Epidermal melanocyte (primary cell): ENCODE measurements at regions not wholly inside any gene's neighbourhood (a gene's known extent, or its start where the extent isn't known, plus 50 kb on each side); places are given as distances from the start of the nearest gene placed in this dataset.
"Not testable (repeated sequence)": the region's sequence is repeated elsewhere in the genome, so short reads cannot be mapped to it uniquely, and the experiment has no call there.

Experiments
- DNase-seq: peaks from one replicate; pipeline ENCODE4 v3.0.0; 2011; ENCODE audit warnings: low spot score; ENCODE audit not compliant: insufficient read length

DNA sequence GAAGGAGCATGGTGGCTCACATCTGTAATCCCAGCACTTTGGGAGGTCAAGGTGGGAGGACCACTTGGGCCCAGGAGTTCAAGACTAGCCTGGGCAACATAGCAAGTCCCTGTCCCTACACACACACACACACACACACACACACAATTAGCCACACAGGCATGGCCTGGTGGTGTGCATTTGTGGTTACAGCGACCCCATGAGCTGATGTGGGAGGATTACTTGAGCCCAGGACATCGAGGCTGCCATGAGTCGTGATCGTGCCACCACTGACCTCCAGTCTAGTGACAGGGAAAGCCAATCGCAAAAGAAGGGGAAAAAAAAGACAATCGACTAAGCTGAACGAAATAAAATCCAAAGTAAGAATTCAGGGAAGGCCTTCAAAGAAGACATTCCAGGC lies 67.9 kb downstream of the TBX3 start:
- DNase-seq, result no peak

DNA sequence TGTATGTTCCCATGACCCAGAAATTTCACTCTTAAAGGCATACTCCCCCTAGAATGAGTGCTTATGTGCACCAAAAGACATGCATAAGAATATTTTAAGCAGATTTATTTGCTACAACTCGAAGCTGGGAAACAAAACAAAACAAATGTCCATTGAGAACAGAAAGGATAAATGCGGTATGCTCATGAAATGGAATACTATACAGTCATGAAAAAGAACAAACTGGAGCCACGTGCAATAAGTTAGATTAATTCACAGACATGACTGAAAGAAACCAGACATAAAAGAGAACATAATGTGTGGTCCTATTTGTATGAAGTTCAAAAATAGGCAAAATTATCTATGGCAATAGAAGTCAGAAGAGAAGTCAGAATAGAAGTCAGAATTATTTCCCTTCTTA lies 69.9 kb downstream of the TBX3 start:
- no peak for DNase-seq

DNA sequence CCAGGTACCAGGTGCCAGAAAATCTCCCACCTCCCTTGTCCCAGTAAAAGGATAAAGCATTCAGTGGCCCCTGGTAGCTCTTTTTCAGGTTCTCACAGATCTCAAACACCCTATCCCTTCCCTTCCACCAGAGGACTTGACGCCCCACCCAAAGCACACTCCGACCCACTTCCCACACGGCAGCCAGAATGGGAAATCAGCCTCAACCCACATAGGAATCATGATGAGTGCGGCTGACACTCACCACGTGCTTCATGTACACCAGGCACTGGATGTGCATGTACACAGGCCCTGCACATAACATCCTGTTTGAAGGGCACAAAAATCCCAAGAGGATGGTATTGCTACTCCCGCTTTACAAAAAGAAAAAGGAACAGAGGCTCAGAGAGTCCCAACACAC lies 71.9 kb downstream of the TBX3 start:
- no peak for DNase-seq

DNA sequence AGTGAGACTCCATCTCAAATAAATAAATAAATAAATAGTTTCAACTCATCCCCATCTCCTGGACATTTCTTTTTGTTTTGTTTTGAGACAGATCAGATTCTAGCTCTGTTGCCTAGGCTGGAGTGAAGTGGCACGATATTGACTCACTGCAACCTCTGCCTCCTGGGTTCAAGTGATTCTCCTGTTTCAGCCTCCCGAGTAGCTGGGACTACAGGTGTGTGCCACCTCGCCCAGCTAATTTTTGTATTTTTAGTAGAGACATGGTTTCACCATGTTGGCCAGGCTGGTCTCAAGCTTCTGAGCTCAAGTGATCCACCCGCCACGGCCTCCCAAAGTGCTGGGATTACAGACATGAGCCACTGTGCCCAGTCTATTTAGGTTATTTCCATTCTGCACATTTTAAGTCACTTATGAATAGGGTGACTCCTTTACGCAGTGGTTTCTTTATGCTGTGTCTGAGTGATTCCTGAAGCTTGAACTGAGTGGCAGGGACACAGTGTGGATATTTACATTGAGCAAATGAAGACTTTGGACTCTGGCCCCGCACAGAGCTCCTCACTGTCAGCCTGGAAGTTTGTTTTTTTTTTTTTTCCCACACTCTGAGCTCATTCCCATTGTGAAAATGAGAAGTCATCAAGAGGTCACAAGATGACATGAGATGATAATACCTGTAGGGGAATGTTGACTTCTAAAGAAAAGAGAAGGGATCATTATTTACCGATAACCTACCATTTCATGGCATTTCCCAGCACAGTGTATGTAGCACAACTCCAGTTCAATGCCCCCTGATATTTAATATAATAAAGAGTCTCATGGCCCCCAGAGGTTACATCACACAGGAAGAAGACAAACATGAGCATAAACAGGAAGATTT lies 72.6 kb downstream of the TBX3 start:
- DNase-seq, result no peak

DNA sequence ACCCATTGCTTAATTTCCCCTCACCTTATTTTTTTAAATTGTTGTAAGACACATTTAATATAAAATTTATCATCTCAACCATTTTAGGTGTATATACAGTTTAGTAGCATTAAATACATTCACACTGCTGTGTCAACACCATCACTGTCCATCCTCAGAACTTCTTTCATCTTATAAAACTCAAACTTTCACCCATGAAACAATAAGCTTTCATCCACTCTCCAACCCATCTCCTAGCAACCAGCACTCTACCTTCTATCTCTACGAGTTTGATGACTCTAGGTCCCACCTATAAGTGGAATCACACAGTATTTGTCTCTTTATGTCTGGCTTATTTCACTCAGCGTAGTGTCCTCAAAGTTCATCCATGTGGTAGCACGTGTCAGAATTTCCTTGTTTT lies 75.5 kb downstream of the TBX3 start:
- DNase-seq, result no peak

DNA sequence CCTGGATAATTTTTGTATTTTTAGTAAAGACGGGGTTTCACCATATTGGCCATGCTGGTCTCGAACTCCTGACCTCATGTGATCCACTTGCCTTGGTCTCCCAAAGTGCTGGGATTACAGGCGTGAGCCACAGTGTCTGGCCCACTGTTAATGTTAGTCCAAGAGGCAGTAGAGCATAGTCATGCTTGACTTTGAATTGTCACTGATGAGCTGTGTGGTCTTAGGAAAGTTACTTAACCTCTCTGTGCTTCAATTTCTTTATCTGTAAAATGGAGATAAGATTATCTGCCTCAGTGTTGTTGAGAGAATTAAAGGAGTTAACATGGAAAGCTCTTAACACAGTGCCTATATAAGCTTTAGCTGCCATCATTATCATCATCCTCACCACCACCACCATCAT lies 78.1 kb downstream of the TBX3 start:
- no peak for DNase-seq

DNA sequence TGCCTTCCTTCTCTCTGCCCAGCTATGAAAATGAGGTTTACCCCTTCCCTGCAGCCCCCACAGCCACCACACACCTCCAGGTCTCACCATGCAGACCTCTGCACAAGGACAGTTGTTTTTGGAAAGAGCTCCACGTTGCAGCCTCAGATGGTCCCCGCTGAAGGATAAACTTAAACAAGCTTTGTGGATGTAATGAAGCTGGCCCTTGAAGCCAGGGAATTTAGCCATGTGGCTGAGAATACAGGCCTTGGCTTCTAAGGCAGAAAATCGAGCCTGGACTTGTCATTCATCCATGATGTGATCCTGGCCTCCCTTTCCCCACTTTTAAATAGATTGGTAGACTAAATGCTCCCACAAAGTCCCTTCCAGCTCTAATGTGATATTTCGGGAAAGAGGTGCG lies 79.4 kb downstream of the TBX3 start:
- no peak for DNase-seq

DNA sequence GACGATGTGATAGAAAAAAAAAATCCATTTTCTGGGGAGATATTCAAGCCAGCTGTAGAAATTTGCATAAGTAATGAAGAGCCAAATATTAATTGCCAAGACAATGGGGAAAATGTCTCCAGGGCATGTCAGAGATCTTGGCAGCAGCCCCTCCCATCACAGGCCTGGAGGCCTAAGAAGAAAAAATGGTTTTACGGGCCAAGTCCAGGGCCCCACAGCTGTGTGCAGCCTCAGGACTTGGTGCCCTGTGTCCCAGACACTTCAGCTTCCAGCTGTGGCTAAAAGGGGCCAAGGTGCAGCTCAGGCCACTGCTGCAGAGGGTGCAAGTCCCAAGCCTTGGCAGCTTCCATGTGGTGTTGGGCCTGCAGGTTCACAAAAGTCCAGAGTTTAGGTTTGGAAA lies 83.4 kb downstream of the TBX3 start:
- DNase-seq, result not testable (repeated sequence)

DNA sequence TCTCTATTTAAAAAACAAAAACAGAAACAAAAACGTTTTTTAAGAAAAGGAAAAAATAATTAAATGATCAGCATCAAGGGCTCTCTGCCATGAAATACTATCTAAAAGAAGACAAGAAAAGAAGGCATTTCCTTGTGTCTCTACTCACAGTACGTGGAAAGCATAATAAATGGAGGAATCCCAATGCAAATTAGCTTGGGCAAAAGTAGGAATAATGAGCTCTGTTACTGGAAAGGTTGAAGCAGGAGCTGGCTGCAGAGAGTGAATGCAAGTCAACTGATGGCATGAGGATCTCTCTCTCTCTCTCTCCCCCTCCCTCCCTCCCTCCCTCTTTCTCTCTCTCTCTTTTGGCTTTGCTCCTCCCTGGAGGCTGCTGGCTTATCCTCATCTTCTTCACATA lies 85.9 kb downstream of the TBX3 start:
- DNase-seq, result no peak

DNA sequence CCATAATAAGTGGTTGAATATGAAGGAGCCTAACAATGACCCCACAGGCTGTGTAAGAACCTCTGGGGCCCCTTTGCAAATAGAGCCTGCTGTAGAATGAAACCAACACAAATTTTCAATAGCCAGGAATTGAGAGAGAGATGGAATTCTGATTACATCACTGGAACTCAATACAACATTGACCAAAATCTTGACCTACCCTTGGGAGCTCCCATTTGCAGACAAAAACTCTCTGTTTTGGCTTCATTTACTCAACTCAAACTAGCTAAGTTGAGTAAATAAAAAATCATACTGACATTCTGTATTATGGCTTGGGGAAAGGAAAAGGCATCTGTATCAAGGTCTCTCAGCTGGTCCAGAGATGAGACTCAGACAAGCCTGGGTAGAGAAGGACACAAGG lies 91.0 kb downstream of the TBX3 start:
- no peak for DNase-seq

DNA sequence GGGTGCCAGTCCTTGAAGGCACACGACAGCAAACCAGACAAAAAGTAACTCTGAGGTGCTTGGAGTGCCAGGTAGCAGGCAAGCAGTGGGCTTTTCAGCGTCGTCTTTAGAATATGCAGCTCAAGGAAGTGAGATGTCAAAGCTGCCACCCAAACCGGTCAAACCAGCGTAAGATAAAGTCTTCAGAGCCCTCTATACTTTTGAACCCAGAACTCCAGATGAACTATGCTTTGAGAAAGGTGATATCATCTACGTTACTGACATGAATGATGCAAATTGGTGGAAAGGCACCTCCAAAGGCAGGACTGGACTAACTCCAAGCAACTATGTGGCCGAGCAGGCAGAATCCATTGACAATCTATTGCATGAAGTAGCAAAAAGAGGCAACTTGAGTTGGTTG lies 95.9 kb downstream of the TBX3 start:
- no peak for DNase-seq

DNA sequence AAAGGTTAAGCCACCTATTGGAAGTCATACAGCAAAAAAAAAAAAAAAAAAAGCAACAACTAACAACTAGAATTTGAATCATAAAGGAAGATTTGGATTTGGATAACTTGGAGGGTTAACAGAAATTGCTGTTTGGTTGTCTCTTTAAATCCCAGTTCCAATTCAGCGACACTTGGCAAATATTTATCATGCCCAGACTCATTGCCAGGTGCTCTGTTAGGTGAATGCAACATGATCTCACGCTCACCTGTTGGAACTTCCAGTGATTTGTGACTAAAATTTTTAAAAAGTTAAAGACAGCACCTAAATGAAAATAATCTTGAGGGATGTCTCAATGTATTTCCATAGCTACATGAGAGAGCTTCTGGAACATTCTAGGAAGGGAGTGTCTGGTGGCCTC lies 103.7 kb downstream of the TBX3 start:
- no peak for DNase-seq

DNA sequence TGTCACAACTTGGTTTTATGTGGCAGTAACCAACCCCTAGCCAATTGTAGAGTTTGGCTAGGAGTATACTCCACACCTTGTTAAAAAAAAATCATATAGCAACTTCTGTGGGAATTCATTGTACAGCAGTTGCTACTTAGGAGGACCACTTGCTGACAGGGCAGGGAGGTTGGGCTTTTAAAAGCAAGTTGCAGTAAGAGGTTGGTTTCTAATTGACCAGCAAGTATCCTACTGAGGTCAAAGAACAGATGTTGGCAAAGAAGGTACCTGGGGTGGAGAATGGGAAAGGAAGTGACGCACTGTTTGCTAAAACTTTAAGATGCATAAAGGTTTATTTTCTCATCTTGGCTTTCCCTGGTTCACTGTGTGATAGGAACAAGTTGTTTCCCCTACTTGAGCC lies 104.6 kb downstream of the TBX3 start:
- no peak for DNase-seq

DNA sequence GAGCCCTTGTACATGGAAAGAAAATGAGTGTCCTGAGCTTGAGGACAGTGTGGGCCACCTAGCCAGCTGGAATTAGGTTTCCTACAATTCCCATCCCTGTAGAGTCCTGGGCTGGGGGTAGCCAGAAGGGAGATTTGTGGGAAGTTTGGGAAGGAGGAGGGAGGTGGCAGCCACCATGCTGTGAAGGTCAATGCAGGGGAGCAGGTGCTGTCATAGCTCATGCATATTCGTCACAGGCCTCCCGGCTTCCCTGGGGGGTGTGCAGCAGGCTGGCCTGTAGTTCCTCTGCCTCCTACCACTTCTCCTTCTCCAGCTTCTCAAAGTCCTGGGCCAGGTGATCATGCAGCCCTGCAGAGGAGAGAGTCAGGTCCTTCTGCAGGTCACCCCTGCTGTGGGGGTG lies 121.3 kb downstream of the TBX3 start:
- no peak for DNase-seq

DNA sequence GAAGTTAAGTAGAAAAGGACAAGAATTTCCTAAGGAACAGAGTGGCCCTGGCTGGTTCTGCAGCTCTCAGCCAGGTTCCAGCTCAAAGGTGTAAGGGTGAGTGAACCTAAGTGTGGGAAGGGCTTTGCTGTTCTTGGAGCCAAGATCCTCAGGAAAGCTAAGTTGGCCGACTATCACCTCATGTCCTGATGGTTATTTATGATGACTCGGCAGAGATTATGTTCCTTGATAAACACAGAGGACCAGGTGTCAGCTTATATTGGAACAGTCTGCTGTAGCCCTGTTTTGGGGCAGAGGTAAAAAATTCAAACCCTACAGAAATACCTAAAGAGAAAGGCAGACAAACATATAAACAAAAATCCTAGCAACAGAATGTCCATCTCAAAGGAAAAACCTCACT lies 128.5 kb downstream of the TBX3 start:
- no peak for DNase-seq

DNA sequence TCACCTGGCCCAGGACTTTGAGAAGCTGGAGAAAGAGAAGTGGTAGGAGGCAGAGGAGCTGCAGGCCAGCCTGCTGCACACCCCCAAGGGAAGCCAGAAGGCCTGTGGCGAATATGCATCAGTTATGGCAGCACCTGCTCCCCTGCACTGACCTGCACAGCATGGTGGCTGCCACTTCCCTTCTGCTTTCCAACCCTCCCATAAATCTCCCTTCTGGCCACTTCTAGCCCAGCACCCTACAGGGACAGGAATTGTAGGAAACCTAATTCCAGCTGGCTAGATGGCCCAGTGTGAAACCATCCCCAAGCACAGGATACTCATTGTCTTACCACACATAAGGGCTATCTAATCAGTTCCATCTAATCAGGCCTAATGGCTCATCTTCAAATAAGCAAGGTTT lies 136.3 kb downstream of the TBX3 start:
- DNase-seq, result no peak

DNA sequence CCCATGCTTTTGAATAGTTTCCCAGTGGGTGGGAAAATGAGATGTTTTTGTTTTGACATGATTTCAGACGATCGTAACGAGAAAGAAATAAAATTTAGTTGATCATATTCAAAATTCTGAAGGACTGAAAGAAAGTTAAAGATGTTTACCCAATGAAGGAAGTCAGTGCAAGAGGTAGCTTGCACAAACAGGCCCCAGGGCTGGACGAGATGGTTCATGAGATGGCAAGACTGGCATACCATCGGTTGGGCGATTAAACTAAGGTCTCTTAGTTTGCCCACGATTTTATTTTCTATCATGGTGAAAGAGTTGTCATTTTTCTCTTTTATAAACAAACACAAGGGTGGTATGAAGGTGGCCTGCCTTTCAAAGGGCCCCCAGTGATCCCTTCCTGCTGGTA lies 124.5 kb upstream of the TBX5 start:
- no peak for DNase-seq

DNA sequence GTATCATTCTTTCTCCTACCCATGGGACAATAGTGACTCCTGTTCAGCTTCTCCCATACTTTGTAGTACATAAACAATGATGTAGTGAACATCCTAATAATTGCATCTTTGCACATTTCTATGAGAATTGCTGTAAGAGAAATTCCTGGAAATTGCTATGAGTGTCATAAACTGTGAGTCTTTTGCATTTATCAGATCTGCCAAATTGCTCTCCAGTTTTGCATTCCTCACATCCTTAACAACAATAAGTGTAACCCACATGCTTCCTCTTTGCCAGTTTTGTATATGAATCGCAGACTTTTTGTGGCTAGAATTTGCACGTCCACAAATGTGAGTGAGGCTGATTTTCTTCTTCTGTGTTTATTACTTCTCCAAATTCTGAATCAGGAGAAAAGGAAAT lies 124.0 kb upstream of the TBX5 start:
- no peak for DNase-seq

DNA sequence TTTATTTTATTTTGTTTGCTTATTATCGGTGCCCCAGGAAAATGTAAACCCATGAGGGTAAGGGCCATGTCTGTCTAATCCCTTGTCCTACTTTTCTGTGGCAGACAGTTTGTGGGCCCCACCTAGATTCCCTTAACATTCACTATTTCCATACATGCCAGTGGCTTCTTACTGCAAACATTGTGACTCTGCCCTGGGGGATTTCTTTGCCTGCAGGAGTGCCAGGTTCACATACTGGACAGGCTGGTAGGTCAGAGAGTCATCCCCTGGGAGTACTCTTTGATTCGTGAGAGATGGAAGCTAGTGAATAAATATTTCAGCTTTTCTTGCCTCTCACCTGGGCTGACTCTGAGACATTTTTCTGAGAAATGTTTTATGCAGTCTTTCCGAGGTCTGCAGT lies 122.8 kb upstream of the TBX5 start:
- no peak for DNase-seq

DNA sequence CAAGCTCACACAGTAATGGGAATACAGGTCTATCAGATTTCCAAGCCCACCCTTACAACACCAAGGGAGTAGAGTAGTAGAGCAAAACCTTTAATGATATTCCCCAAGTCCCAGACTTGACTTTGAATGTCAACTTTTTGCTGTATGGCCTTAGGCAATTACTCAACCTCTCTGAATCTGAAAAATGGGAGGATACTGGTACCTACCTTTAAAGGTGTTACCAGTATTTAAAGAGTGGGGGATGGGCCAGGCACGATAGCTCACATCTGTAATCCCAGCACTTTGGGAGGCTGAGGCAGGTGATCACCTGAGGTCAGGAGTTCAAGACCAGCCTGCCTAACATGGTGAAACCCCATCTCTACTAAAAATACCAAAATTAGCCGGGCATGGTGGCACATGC lies 115.2 kb upstream of the TBX5 start:
- not testable (repeated sequence) for DNase-seq

DNA sequence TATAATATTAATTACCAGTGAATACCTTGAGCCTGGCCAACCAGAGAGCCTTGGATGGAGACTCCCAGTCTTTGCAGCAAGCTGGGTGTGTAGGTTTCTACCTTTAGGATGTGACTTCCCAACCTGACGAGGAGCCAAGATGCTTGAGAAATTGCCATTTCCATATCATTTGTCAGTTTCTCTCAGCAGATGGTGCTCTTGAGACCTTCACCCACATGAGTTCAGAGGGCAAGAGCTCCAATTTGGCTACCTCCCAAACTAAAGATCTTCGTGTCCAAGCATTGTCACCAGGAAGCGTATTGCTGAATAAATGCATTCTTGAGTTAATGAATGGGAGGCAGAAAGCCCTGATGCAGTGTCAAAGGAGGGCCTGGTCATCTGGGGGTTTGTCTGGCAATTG lies 106.4 kb upstream of the TBX5 start:
- DNase-seq, result no peak

DNA sequence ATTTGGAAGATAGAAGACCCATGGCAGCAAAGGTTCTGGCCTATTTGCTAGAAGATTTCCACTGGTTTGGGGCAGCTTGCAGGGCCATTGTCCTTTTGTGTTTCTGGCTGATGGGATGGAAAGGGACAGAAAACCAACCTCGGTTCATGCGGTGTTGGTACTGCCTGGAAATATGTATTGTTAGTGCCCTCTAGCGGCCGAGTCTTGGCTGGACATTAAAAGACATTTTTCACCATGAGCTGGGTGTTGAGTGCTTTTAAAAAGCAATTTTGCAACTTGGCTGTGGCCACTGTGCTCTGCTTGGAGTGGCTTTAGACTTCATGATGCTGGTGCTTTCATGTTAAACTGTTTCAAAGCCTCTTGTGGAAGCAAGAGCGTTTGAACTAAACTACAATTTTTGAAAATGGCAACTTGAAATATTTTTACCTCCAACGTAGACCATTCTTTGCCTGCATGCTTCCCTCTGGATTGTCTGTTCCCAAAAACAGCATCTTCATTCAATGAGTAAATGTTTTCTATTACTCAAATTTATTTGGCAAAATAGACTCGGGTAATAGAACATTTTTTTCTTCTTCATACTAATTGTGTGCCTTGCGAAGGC lies 102.7 kb upstream of the TBX5 start:
- peak; percentile 77 for DNase-seq

DNA sequence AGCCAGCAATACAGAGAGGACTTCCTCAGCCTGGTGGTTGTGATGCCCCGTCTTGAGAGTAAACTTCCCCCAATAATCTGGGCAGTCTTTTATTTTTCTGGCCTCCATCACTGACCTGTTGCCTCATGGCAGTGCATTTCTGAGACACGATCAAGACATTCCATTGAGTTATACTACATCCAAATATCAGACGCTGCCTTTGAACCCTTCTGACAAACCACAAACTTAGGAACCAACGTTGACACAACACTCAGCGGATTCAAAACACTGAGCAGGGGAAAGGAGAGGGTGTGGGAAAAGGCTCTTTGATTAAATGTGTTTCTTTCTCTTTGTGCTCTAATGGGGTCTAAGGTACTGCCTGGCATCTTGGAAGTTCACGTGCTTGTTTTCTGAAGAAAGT lies 100.7 kb upstream of the TBX5 start:
- no peak for DNase-seq
